ENCODE measurements at regions not wholly inside any gene's neighbourhood (a gene's known extent, or its start where the extent isn't known, plus 50 kb on each side); places are given as distances from the start of the nearest gene placed in this dataset.

- Mint-ChIP-seq H3K9me3 (no peaks in the 10 kb centered on the region), H3K4me3 (no peak overlapping the region), H3K36me3 (ENCODE audit: low read depth) (no peaks in the 10 kb centered on the region), H3K4me1 (no peaks in the 10 kb centered on the region), H3K27me3 (no peaks in the 10 kb centered on the region), H3K27ac (no peak overlapping the region)
- intact Hi-C loops (cut with micrococcal nuclease) = no loop called here
- DNase-seq = no peak
Measured at GRCh38 chr6:163892824-163893561, 478.5 kb downstream of the QKI start.

- Mint-ChIP-seq H3K4me1 (no peaks in the 10 kb centered on the region), H3K27me3 (no peaks in the 10 kb centered on the region), H3K4me3 (no peak overlapping the region), H3K27ac (no peak overlapping the region), H3K36me3 (ENCODE audit: low read depth) (no peaks in the 10 kb centered on the region), H3K9me3 (no peaks in the 10 kb centered on the region)
- intact Hi-C loops (cut with micrococcal nuclease) = no loop called here
- DNase-seq = no peak
Measured at GRCh38 chr6:163889904-163890514, 475.5 kb downstream of the QKI start.

GRCh38 chr6:163888030-163888819 is 473.7 kb downstream of the QKI start:
- Mint-ChIP-seq H3K4me3 (no peak overlapping the region), H3K36me3 (ENCODE audit: low read depth) (no peaks in the 10 kb centered on the region), H3K9me3 (no peaks in the 10 kb centered on the region), H3K27ac (no peak overlapping the region), H3K4me1 (no peaks in the 10 kb centered on the region), H3K27me3 (no peaks in the 10 kb centered on the region)
- no peak for DNase-seq
- intact Hi-C loops (cut with micrococcal nuclease) = no loop called here

DNA sequence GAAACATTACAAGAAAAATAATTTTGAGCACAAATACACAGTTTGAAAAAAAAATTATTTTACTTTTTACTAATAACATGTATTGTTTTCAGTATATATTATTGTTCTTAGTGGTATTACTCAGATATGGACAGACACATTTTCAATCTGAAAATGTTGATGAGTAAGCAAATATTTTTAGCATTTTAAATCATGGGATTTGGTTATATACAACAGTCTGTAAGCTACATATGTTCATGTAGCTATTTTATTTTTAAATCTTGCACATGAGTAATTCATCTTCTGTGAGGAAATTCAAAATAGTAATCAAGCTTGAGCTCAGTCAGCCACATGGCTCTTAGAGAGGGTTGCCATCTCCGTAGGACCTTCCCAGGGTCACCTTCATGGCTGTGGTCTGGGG is 471.9 kb downstream of the QKI start:
- H3K9me3 Mint-ChIP-seq = no peaks in the 10 kb centered on the region
- H3K36me3 Mint-ChIP-seq (ENCODE audit: low read depth) = no peaks in the 10 kb centered on the region
- DNase-seq = no peak
- no peak overlapping the region for H3K4me3 Mint-ChIP-seq
- H3K27me3 Mint-ChIP-seq = peaks cover 4% of the 10 kb centered on the region
- intact Hi-C loops (cut with micrococcal nuclease) = no loop called here
- H3K4me1 Mint-ChIP-seq = no peaks in the 10 kb centered on the region
- no peak overlapping the region for H3K27ac Mint-ChIP-seq

DNA sequence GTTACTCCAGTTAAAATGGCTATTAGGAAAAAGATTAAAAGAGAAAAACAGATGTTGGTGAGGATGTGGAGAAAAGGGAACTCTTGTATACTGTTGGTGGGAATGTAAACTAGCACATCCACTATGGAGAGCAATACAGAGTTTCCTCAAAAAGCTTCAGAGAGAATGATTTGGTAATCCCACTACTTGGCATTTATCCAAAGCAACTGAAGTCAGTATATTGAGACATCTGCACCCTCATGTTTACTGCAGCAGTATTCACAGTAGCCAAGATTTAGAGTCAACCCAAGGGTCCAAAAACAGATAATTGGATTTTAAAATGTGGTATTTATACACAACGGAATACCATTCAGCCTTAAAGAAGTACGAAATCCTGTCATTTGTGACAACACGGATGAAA is 469.5 kb downstream of the QKI start:
- H3K4me3 Mint-ChIP-seq = no peak overlapping the region
- no peak overlapping the region for H3K27ac Mint-ChIP-seq
- intact Hi-C loops (cut with micrococcal nuclease) = no loop called here
- no peak for DNase-seq
- H3K27me3 Mint-ChIP-seq = peaks cover 4% of the 10 kb centered on the region
- no peaks in the 10 kb centered on the region for H3K9me3 Mint-ChIP-seq
- H3K36me3 Mint-ChIP-seq (ENCODE audit: low read depth) = no peaks in the 10 kb centered on the region
- no peaks in the 10 kb centered on the region for H3K4me1 Mint-ChIP-seq

GRCh38 chr6:163878698-163879097 is 464.2 kb downstream of the QKI start:
- Mint-ChIP-seq H3K36me3 (ENCODE audit: low read depth) (no peaks in the 10 kb centered on the region), H3K4me3 (no peak overlapping the region), H3K4me1 (no peaks in the 10 kb centered on the region), H3K27ac (no peak overlapping the region), H3K9me3 (no peaks in the 10 kb centered on the region), H3K27me3 (peaks cover 4% of the 10 kb centered on the region)
- DNase-seq = no peak
- intact Hi-C loops (cut with micrococcal nuclease) = no loop called here

- H3K36me3 Mint-ChIP-seq (ENCODE audit: low read depth) = no peaks in the 10 kb centered on the region
- H3K27me3 Mint-ChIP-seq = peaks cover 4% of the 10 kb centered on the region
- no peak overlapping the region for H3K4me3 Mint-ChIP-seq
- H3K9me3 Mint-ChIP-seq = no peaks in the 10 kb centered on the region
- H3K27ac Mint-ChIP-seq = no peak overlapping the region
- DNase-seq = no peak
- H3K4me1 Mint-ChIP-seq = no peaks in the 10 kb centered on the region
- intact Hi-C loops (cut with micrococcal nuclease) = no loop called here
Measured at GRCh38 chr6:163877877-163878639, 463.5 kb downstream of the QKI start.

DNA sequence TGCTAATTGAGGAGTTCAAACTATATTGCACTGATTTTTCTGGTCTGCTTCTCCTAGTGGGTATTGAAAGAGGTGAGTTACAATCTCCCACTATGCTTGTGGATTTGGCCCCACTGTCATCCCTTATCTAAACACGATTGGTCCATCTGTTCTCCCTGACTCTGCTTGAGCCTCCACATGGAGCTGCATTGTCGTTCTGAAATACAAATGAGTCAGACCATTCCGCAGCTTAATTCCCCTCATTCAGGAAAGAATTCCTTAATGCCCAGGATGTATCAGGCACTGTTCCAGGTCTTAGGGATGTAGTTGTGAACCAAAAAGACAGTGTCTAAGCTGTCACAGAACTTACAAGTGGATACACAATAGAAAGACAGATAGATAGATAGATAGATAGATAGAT is 461.9 kb downstream of the QKI start:
- Mint-ChIP-seq H3K4me1 (no peaks in the 10 kb centered on the region), H3K36me3 (ENCODE audit: low read depth) (no peaks in the 10 kb centered on the region), H3K27ac (no peak overlapping the region), H3K4me3 (no peak overlapping the region), H3K9me3 (no peaks in the 10 kb centered on the region), H3K27me3 (no peaks in the 10 kb centered on the region)
- intact Hi-C loops (cut with micrococcal nuclease) = no loop called here
- no peak for DNase-seq

DNA sequence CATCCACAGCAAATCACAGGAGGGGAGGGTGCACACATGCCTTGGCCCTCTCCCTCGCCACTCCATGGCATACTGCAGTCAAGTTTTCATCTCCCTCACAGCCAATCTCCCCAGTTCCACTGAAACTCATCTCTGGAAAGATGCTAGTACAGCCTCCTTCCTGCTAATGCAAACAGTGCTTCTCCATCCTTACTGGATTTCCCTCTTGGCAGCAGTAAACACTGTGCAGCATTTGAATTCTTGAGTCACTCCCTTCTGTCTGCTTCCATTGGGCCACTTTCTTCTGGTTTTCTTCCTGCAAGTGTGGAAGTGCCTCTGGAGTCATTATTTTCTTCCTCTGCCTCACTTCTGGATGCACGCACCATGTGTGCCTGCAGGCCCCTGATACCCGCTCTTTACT is 460.3 kb downstream of the QKI start:
- H3K4me3 Mint-ChIP-seq = no peak overlapping the region
- H3K36me3 Mint-ChIP-seq (ENCODE audit: low read depth) = no peaks in the 10 kb centered on the region
- no peak overlapping the region for H3K27ac Mint-ChIP-seq
- intact Hi-C loops (cut with micrococcal nuclease) = no loop called here
- H3K27me3 Mint-ChIP-seq = no peaks in the 10 kb centered on the region
- H3K4me1 Mint-ChIP-seq = no peaks in the 10 kb centered on the region
- DNase-seq = no peak
- no peaks in the 10 kb centered on the region for H3K9me3 Mint-ChIP-seq

- Mint-ChIP-seq H3K27me3 (no peaks in the 10 kb centered on the region), H3K36me3 (ENCODE audit: low read depth) (no peaks in the 10 kb centered on the region), H3K4me1 (no peaks in the 10 kb centered on the region), H3K27ac (no peak overlapping the region), H3K4me3 (no peak overlapping the region), H3K9me3 (no peaks in the 10 kb centered on the region)
- DNase-seq = no peak
- intact Hi-C loops (cut with micrococcal nuclease) = no loop called here
Measured at GRCh38 chr6:163872335-163872734, 457.8 kb downstream of the QKI start.

DNA sequence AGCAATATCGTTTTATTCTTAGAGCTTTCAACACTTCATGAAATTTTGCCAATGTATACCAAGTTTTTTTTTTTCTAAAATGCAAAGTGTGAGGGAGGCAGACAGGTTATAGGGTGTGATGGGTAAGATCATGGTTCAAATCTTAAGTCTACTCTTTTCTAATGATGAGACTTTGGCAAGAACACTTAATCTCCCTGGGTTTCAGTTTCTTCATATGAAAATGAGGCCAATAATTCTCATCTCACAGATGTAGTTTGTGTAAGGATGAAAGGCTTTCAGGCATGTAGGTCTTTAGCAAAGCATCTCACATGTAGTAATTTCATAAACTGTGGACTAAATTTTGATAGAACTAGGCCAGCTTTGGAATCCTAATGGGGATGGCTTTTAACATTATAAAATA is 457.1 kb downstream of the QKI start:
- Mint-ChIP-seq H3K27ac (no peak overlapping the region), H3K4me1 (no peaks in the 10 kb centered on the region), H3K27me3 (no peaks in the 10 kb centered on the region), H3K4me3 (no peak overlapping the region), H3K36me3 (ENCODE audit: low read depth) (no peaks in the 10 kb centered on the region), H3K9me3 (no peaks in the 10 kb centered on the region)
- no peak for DNase-seq
- intact Hi-C loops (cut with micrococcal nuclease) = no loop called here

GRCh38 chr6:163867518-163868292 is 453.2 kb downstream of the QKI start:
- Mint-ChIP-seq H3K36me3 (ENCODE audit: low read depth) (no peaks in the 10 kb centered on the region), H3K4me3 (no peak overlapping the region), H3K27me3 (no peaks in the 10 kb centered on the region), H3K27ac (no peak overlapping the region), H3K9me3 (no peaks in the 10 kb centered on the region), H3K4me1 (no peaks in the 10 kb centered on the region)
- intact Hi-C loops (cut with micrococcal nuclease) = no loop called here
- DNase-seq = no peak

GRCh38 chr6:163866192-163866591 is 451.7 kb downstream of the QKI start:
- Mint-ChIP-seq H3K4me1 (no peaks in the 10 kb centered on the region), H3K36me3 (ENCODE audit: low read depth) (no peaks in the 10 kb centered on the region), H3K4me3 (no peak overlapping the region), H3K27me3 (peaks cover 2% of the 10 kb centered on the region), H3K9me3 (no peaks in the 10 kb centered on the region), H3K27ac (no peak overlapping the region)
- intact Hi-C loops (cut with micrococcal nuclease) = no loop called here
- no peak for DNase-seq
